OCI-LY3 (cell line): ENCODE measurements at regions not wholly inside any gene's neighbourhood (a gene's known extent, or its start where the extent isn't known, plus 50 kb on each side); places are given as distances from the start of the nearest gene placed in this dataset.

Source experiments
- H2AFZ ChIP-seq: fragments of 200-600, 300-600 bp; shearing (Covaris generic); 2 replicates; pipeline ENCODE4 v1.6.0; 2014; ENCODE audit warnings: antibody characterized with exemption, low read depth, low read length
- H3K27ac ChIP-seq: fragments of 200-600, 300-600 bp; sonication (generic); 2 replicates; pipeline ENCODE4 v1.5.1; 2014; ENCODE audit warnings: mild to moderate bottlenecking, low read length, moderate library complexity, mixed read lengths
- H3K27me3 ChIP-seq: fragments of 200-600, 300-600 bp; sonication (generic); 2 replicates; pipeline ENCODE4 v1.6.1; 2014; ENCODE audit warnings: low read depth, low read length, mixed read lengths
- H3K36me3 ChIP-seq: fragments of 200-600, 300-600 bp; sonication (generic); replicated peaks from 2 replicates; pipeline ENCODE3; 2014; ENCODE audit warnings: low read depth, low read length, mixed read lengths
- H3K4me1 ChIP-seq: fragments of 300-600, 200-600 bp; sonication (generic); 2 replicates; pipeline ENCODE4 v1.6.1; 2014; ENCODE audit warnings: low read length, mixed read lengths
- H3K4me2 ChIP-seq: fragments of 200-600, 300-600 bp; sonication (generic); 2 replicates; pipeline ENCODE4 v1.6.1; 2014; ENCODE audit warnings: low read length, mixed read lengths
- H3K4me3 ChIP-seq: fragments of 300-600, 200-600 bp; sonication (generic); 2 replicates; pipeline ENCODE4 v1.5.1; 2014; ENCODE audit warnings: antibody characterized with exemption, mild to moderate bottlenecking, low read length, moderate library complexity
- H3K79me2 ChIP-seq: fragments of 300-600, 200-600 bp; shearing (Covaris generic); 2 replicates; pipeline ENCODE4 v1.6.1; 2014; ENCODE audit warnings: mild to moderate bottlenecking, low read length, mixed read lengths
- H3K9ac ChIP-seq: fragments of 300-600, 200-600 bp; shearing (Covaris generic); 2 replicates; pipeline ENCODE4 v1.6.0; 2014; ENCODE audit warnings: mild to moderate bottlenecking, low read length, moderate library complexity
- H3K9me3 ChIP-seq: fragments of 200-600, 300-600 bp; shearing (Covaris generic); 2 replicates; pipeline ENCODE4 v1.6.1; 2014; ENCODE audit warnings: low read length, mixed read lengths; ENCODE audit not compliant: insufficient read depth
- H4K20me1 ChIP-seq: fragments of 200-600, 300-600 bp; sonication (generic); 2 replicates; pipeline ENCODE4 v1.6.1; 2016; ENCODE audit warnings: low read length, mixed read lengths; ENCODE audit not compliant: insufficient read depth
- EZH2phosphoT487 ChIP-seq: fragments of 200-600 bp; shearing (Covaris generic); IDR thresholded peaks from 2 replicates; pipeline ENCODE4 v1.6.1; 2018; ENCODE audit warnings: antibody characterized with exemption, mixed run types, low read depth
- TF ChIP-seq, protein P1 (sequence below): fragments of 200-600, 300-600 bp; sonication (generic); IDR thresholded peaks from 2 replicates; pipeline ENCODE4 v1.5.1; 2014; ENCODE audit warnings: antibody characterized with exemption, low read length, low read depth

DNA sequence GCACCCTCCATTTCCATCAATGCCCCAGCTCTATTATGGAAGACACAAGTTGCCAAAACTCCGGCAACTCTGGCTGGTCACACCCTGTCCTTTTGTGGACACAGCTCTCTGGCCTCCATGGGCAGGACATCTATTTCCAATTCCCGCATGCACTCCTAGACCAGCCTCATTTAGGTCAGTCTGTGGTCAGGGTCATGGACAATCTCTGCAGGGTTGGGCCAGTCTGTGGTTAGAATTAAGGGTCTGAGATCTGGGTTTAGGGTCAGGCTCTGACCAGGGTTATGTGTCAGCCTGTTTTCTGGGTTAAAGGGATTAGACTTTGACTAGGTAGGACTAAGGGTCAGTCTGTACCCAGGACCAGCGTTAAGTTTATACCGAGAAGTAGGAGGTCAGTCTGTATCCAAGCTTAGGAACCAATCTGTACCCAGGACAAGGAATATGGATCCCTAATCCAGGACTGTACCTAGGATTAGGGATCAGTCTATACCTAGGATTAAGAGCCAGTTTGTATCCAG lies 82.4 kb downstream of the VEGFA start:
- H2AFZ ChIP-seq, result no peak overlapping the region
- TF ChIP-seq, protein P1, sequence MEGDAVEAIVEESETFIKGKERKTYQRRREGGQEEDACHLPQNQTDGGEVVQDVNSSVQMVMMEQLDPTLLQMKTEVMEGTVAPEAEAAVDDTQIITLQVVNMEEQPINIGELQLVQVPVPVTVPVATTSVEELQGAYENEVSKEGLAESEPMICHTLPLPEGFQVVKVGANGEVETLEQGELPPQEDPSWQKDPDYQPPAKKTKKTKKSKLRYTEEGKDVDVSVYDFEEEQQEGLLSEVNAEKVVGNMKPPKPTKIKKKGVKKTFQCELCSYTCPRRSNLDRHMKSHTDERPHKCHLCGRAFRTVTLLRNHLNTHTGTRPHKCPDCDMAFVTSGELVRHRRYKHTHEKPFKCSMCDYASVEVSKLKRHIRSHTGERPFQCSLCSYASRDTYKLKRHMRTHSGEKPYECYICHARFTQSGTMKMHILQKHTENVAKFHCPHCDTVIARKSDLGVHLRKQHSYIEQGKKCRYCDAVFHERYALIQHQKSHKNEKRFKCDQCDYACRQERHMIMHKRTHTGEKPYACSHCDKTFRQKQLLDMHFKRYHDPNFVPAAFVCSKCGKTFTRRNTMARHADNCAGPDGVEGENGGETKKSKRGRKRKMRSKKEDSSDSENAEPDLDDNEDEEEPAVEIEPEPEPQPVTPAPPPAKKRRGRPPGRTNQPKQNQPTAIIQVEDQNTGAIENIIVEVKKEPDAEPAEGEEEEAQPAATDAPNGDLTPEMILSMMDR, result no peak
- no peak for TF ChIP-seq EZH2phosphoT487
- no peak overlapping the region for H3K4me2 ChIP-seq
- no peaks in the 10 kb centered on the region for H3K79me2 ChIP-seq
- H3K4me3 ChIP-seq, result no peak overlapping the region
- H3K9ac ChIP-seq, result no peak overlapping the region
- H3K27me3 ChIP-seq, result peaks cover 9% of the 10 kb centered on the region; the same call in 1 of the 2 replicates
- H3K36me3 ChIP-seq, result no peaks in the 10 kb centered on the region
- H3K4me1 ChIP-seq, result peaks cover 27% of the 10 kb centered on the region
- H4K20me1 ChIP-seq, result no peaks in the 10 kb centered on the region
- no peaks in the 10 kb centered on the region for H3K9me3 ChIP-seq
- H3K27ac ChIP-seq, result no peak overlapping the region

DNA sequence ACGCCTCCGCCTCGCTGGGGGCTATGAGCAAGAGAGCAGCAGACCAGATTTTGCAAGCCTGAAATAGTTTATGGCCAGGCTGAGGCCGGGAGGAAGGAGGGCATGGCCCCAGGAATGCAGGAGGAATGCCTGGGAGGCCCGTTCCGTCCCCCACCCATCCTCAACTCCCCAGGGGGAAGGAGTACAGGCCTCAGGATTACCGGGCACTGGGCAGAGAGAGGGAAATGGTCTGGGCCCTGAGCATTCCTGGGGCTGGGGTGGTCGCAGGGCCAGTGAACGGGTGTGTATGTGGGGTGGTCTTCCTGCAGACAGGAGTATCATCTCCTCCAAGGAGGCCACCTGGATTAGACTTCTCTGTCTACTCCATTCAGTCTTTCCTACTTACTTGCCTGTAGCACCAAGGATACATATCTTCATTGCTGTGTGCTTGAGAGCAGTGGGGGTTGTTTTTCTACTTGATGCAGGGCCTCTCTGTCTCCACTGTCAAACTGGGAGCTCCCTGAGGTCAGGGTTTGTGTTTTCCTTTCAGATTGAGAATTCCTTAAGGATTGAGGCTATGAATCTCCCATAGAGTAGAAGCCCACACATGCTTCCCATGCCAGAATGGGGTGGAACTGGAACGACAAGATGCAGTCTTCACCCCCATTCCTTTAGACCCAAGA lies 81.3 kb downstream of the VEGFA start:
- no peak for TF ChIP-seq EZH2phosphoT487
- TF ChIP-seq, protein P1, result no peak
- H3K4me1 ChIP-seq, result peaks cover 23% of the 10 kb centered on the region
- H3K9me3 ChIP-seq, result no peaks in the 10 kb centered on the region
- no peak overlapping the region for H3K9ac ChIP-seq
- no peaks in the 10 kb centered on the region for H3K36me3 ChIP-seq
- H3K27me3 ChIP-seq, result peaks cover 14% of the 10 kb centered on the region; the same call in 1 of the 2 replicates
- no peaks in the 10 kb centered on the region for H4K20me1 ChIP-seq
- no peak overlapping the region for H2AFZ ChIP-seq
- H3K4me3 ChIP-seq, result no peak overlapping the region
- H3K27ac ChIP-seq, result no peak overlapping the region
- no peak overlapping the region for H3K4me2 ChIP-seq
- no peaks in the 10 kb centered on the region for H3K79me2 ChIP-seq

- H3K4me1 ChIP-seq, result peaks cover 16% of the 10 kb centered on the region
- no peak overlapping the region for H3K4me3 ChIP-seq
- no peaks in the 10 kb centered on the region for H3K9me3 ChIP-seq
- no peaks in the 10 kb centered on the region for H3K36me3 ChIP-seq
- TF ChIP-seq EZH2phosphoT487, result no peak
- TF ChIP-seq, protein P1, result no peak
- H3K4me2 ChIP-seq, result no peak overlapping the region
- H3K79me2 ChIP-seq, result no peaks in the 10 kb centered on the region
- peaks cover 19% of the 10 kb centered on the region for H3K27me3 ChIP-seq
- H2AFZ ChIP-seq, result no peak overlapping the region
- no peak overlapping the region for H3K9ac ChIP-seq
- H3K27ac ChIP-seq, result no peak overlapping the region
- H4K20me1 ChIP-seq, result no peaks in the 10 kb centered on the region
Observed at GRCh38 chr6:43850314-43851203, 80.5 kb downstream of the VEGFA start.

GRCh38 chr6:43849844-43850243 lies 79.8 kb downstream of the VEGFA start:
- H3K36me3 ChIP-seq, result no peaks in the 10 kb centered on the region
- H4K20me1 ChIP-seq, result no peaks in the 10 kb centered on the region
- H3K9me3 ChIP-seq, result no peaks in the 10 kb centered on the region
- no peak overlapping the region for H3K9ac ChIP-seq
- no peak overlapping the region for H2AFZ ChIP-seq
- peaks cover 9% of the 10 kb centered on the region for H3K4me1 ChIP-seq
- no peak overlapping the region for H3K27ac ChIP-seq
- H3K27me3 ChIP-seq, result peaks cover 24% of the 10 kb centered on the region
- TF ChIP-seq EZH2phosphoT487, result no peak
- TF ChIP-seq, protein P1, result no peak
- H3K4me3 ChIP-seq, result no peak overlapping the region
- H3K79me2 ChIP-seq, result no peaks in the 10 kb centered on the region
- no peak overlapping the region for H3K4me2 ChIP-seq
